ENCODE measurements at regions not wholly inside any gene's neighbourhood (a gene's known extent, or its start where the extent isn't known, plus 50 kb on each side); places are given as distances from the start of the nearest gene placed in this dataset.
"Not testable (repeated sequence)": the region's sequence is repeated elsewhere in the genome, so short reads cannot be mapped to it uniquely, and the experiment has no call there.

GRCh38 chr1:108357802-108358201 is 92.3 kb upstream of the NBPF6 start:
- no peaks in the 10 kb centered on the region for H3K4me1 ChIP-seq (ENCODE audit: control insufficient read depth, insufficient read depth, low read length)
- no peak for TF ChIP-seq ZFP69B (tag by site-specific recombination; IDR thresholded peaks at IDR 0.05)
- TF ChIP-seq, protein P1, sequence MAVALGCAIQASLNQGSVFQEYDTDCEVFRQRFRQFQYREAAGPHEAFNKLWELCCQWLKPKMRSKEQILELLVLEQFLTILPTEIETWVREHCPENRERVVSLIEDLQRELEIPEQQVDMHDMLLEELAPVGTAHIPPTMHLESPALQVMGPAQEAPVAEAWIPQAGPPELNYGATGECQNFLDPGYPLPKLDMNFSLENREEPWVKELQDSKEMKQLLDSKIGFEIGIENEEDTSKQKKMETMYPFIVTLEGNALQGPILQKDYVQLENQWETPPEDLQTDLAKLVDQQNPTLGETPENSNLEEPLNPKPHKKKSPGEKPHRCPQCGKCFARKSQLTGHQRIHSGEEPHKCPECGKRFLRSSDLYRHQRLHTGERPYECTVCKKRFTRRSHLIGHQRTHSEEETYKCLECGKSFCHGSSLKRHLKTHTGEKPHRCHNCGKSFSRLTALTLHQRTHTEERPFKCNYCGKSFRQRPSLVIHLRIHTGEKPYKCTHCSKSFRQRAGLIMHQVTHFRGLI (tag by site-specific recombination; IDR thresholded peaks at IDR 0.05): no peak
- TF ChIP-seq, protein P2, sequence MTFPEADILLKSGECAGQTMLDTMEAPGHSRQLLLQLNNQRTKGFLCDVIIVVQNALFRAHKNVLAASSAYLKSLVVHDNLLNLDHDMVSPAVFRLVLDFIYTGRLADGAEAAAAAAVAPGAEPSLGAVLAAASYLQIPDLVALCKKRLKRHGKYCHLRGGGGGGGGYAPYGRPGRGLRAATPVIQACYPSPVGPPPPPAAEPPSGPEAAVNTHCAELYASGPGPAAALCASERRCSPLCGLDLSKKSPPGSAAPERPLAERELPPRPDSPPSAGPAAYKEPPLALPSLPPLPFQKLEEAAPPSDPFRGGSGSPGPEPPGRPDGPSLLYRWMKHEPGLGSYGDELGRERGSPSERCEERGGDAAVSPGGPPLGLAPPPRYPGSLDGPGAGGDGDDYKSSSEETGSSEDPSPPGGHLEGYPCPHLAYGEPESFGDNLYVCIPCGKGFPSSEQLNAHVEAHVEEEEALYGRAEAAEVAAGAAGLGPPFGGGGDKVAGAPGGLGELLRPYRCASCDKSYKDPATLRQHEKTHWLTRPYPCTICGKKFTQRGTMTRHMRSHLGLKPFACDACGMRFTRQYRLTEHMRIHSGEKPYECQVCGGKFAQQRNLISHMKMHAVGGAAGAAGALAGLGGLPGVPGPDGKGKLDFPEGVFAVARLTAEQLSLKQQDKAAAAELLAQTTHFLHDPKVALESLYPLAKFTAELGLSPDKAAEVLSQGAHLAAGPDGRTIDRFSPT (tag by site-specific recombination; IDR thresholded peaks at IDR 0.05): no peak
- TF ChIP-seq, protein P3, sequence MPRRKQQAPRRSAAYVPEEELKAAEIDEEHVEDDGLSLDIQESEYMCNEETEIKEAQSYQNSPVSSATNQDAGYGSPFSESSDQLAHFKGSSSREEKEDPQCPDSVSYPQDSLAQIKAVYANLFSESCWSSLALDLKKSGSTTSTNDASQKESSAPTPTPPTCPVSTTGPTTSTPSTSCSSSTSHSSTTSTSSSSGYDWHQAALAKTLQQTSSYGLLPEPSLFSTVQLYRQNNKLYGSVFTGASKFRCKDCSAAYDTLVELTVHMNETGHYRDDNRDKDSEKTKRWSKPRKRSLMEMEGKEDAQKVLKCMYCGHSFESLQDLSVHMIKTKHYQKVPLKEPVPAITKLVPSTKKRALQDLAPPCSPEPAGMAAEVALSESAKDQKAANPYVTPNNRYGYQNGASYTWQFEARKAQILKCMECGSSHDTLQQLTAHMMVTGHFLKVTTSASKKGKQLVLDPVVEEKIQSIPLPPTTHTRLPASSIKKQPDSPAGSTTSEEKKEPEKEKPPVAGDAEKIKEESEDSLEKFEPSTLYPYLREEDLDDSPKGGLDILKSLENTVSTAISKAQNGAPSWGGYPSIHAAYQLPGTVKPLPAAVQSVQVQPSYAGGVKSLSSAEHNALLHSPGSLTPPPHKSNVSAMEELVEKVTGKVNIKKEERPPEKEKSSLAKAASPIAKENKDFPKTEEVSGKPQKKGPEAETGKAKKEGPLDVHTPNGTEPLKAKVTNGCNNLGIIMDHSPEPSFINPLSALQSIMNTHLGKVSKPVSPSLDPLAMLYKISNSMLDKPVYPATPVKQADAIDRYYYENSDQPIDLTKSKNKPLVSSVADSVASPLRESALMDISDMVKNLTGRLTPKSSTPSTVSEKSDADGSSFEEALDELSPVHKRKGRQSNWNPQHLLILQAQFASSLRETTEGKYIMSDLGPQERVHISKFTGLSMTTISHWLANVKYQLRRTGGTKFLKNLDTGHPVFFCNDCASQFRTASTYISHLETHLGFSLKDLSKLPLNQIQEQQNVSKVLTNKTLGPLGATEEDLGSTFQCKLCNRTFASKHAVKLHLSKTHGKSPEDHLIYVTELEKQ (tag by site-specific recombination; IDR thresholded peaks at IDR 0.05; ENCODE audit: borderline replicate concordance): no peak
- no peak for TF ChIP-seq ZNF600 (tag by site-specific recombination; IDR thresholded peaks at IDR 0.05)
- TF ChIP-seq ZNF658 (tag by site-specific recombination; IDR thresholded peaks at IDR 0.05): no peak
- TF ChIP-seq KLF10 (tag by site-specific recombination; IDR thresholded peaks at IDR 0.05): no peak
- TF ChIP-seq, protein P4, sequence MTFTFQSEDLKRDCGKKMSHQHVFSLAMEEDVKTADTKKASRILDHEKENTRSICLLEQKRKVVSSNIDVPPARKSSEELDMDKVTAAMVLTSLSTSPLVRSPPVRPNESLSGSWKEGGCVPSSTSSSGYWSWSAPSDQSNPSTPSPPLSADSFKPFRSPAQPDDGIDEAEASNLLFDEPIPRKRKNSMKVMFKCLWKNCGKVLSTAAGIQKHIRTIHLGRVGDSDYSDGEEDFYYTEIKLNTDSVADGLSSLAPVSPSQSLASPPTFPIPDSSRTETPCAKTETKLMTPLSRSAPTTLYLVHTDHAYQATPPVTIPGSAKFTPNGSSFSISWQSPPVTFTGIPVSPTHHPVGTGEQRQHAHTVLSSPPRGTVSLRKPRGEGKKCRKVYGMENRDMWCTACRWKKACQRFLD (tag by site-specific recombination; IDR thresholded peaks at IDR 0.05): no peak
- TF ChIP-seq, protein P5, sequence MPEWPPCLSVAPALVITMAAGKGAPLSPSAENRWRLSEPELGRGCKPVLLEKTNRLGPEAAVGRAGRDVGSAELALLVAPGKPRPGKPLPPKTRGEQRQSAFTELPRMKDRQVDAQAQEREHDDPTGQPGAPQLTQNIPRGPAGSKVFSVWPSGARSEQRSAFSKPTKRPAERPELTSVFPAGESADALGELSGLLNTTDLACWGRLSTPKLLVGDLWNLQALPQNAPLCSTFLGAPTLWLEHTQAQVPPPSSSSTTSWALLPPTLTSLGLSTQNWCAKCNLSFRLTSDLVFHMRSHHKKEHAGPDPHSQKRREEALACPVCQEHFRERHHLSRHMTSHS (tag by site-specific recombination; IDR thresholded peaks at IDR 0.05): no peak
- TF ChIP-seq, protein P6, sequence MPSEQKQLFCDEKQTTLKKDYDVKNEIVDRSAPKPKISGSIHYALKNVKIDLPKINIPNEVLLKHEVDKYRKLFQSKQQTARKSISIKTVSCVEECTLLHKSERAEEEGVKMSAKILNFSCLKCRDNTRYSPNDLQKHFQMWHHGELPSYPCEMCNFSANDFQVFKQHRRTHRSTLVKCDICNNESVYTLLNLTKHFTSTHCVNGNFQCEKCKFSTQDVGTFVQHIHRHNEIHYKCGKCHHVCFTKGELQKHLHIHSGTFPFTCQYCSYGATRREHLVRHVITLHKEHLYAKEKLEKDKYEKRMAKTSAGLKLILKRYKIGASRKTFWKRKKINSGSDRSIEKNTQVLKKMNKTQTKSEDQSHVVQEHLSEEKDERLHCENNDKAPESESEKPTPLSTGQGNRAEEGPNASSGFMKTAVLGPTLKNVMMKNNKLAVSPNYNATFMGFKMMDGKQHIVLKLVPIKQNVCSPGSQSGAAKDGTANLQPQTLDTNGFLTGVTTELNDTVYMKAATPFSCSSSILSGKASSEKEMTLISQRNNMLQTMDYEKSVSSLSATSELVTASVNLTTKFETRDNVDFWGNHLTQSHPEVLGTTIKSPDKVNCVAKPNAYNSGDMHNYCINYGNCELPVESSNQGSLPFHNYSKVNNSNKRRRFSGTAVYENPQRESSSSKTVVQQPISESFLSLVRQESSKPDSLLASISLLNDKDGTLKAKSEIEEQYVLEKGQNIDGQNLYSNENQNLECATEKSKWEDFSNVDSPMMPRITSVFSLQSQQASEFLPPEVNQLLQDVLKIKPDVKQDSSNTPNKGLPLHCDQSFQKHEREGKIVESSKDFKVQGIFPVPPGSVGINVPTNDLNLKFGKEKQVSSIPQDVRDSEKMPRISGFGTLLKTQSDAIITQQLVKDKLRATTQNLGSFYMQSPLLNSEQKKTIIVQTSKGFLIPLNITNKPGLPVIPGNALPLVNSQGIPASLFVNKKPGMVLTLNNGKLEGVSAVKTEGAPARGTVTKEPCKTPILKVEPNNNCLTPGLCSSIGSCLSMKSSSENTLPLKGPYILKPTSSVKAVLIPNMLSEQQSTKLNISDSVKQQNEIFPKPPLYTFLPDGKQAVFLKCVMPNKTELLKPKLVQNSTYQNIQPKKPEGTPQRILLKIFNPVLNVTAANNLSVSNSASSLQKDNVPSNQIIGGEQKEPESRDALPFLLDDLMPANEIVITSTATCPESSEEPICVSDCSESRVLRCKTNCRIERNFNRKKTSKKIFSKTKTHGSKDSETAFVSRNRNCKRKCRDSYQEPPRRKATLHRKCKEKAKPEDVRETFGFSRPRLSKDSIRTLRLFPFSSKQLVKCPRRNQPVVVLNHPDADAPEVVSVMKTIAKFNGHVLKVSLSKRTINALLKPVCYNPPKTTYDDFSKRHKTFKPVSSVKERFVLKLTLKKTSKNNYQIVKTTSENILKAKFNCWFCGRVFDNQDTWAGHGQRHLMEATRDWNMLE (tag by site-specific recombination; conservative IDR thresholded peaks at IDR 0.05; ENCODE audit: low read depth): no peak
- no peak for TF ChIP-seq ZBTB20 (tag by site-specific recombination; IDR thresholded peaks at IDR 0.05)
- TF ChIP-seq ZNF48 (tag by site-specific recombination; IDR thresholded peaks at IDR 0.05): no peak
- TF ChIP-seq ZNF121 (tag by site-specific recombination; IDR thresholded peaks at IDR 0.05): no peak
- TF ChIP-seq ZNF140 (tag by site-specific recombination; IDR thresholded peaks at IDR 0.05): no peak
- TF ChIP-seq ZNF341 (tag by site-specific recombination; IDR thresholded peaks at IDR 0.05; ENCODE audit: low read depth): no peak
- TF ChIP-seq ZFP41 (tag by site-specific recombination; IDR thresholded peaks at IDR 0.05; ENCODE audit: borderline replicate concordance): no peak
- H3K36me3 ChIP-seq (ENCODE audit: control insufficient read depth in 2 of 2, insufficient read depth in 1 of 2, low read length in 2 of 2): no peaks in the 10 kb centered on the region
- no peak overlapping the region for H3K4me3 ChIP-seq (ENCODE audit: low read depth, low read length)
- H3K27ac ChIP-seq (ENCODE audit: extremely low read depth, low read depth, low read length): no peak overlapping the region
- ChIA-PET CTCF (no interaction called here), POLR2A (no interaction called here)
- H3K9me3 ChIP-seq (ENCODE audit: control insufficient read depth, insufficient read depth, low read depth, low read length): no peaks in the 10 kb centered on the region

DNA sequence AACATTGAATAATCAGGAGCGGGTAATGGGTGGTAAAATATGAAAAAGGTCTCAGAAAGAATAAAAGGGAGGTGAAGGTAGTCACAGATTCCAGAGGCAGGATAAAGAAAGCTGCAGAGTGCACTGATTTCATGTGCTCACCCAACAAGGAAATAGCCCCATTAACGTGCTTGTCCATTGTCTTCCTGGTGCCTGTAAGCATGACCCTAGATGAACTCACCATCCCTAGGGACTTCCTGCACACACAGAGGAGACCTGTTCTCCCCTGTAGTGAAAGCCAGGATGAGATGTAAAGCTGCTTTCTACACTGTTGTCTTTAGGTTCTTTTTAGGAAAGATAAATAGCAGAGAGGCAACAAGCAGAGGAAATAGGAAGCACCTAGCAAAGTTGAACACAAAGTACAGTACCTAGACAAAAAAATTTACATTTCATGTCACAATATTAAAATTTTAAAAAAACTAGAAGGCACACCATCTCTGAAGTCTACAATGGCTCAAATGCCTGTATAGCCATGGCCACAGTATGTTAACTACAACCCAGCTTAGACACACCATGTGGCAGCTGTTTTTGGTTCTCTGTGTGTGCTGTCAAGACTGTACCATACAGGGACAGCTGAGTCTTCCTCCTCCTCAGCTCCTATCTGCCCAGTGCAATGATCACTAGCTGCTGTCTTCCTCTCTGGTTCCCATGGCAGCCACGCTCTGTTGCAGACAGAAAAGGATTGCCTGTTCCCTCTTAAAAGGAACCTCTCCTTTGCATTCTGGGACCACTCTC is 69.9 kb upstream of the NBPF6 start:
- H3K4me3 ChIP-seq (ENCODE audit: low read depth, low read length); H3K9me3 ChIP-seq (ENCODE audit: control insufficient read depth, insufficient read depth, low read depth, low read length); H3K4me1 ChIP-seq (ENCODE audit: control insufficient read depth, insufficient read depth, low read length); POLR2A ChIA-PET; H3K36me3 ChIP-seq (ENCODE audit: control insufficient read depth in 2 of 2, insufficient read depth in 1 of 2, low read length in 2 of 2); CTCF ChIA-PET; H3K27ac ChIP-seq (ENCODE audit: extremely low read depth, low read depth, low read length): not testable (repeated sequence)

Measured in HEK293 (cell line).